ENCODE measurements at regions not wholly inside any gene's neighbourhood (a gene's known extent, or its start where the extent isn't known, plus 50 kb on each side); places are given as distances from the start of the nearest gene placed in this dataset.

GRCh38 chr1:199684686-199685273, 342.7 kb upstream of the NR5A2 start:
- DNase-seq (no peak), ATAC-seq (peak in 1 of 2 donors; percentile 50)
- H3K4me1 ChIP-seq = no peaks in the 10 kb centered on the region
- H3K36me3 ChIP-seq = no peaks in the 10 kb centered on the region
- in situ Hi-C loops (cut with MboI; ENCODE audit: low sequenced_read_pairs in 4 of 4) (loop anchor here (10.0 to 25.0 kb wide), 4 partner anchors 603 to 830 kb away; no protein-coding TSS in a partner anchor), intact Hi-C loops (cut with DNase I; ENCODE audit: low total_unique reads) (loop anchor here (2.0 to 10.0 kb wide), 4 partner anchors 622 to 1118 kb away; no protein-coding TSS in a partner anchor)
- no peaks in the 10 kb centered on the region for H3K27me3 ChIP-seq
- TF ChIP-seq CTCF (IDR thresholded peaks at IDR 0.05 in 4 of 5, conservative IDR thresholded peaks at IDR 0.05 in 1 of 5) = peak; percentile 27 to 67 (median 59)
- no peak for TF ChIP-seq POLR2A (IDR thresholded peaks at IDR 0.05)
- no peak overlapping the region for H3K4me3 ChIP-seq
- H3K27ac ChIP-seq = no peak overlapping the region
- H3K9me3 ChIP-seq = no peaks in the 10 kb centered on the region

GRCh38 chr1:199685369-199685768, 342.1 kb upstream of the NR5A2 start:
- ATAC-seq (no peak), DNase-seq (no peak)
- Histone ChIP-seq H3K4me1 (no peaks in the 10 kb centered on the region), H3K27ac (no peak overlapping the region), H3K9me3 (no peaks in the 10 kb centered on the region), H3K36me3 (no peaks in the 10 kb centered on the region), H3K27me3 (no peaks in the 10 kb centered on the region), H3K4me3 (no peak overlapping the region)
- intact Hi-C loops (cut with DNase I; ENCODE audit: low total_unique reads) (loop anchor here (2.0 to 10.0 kb wide), 3 partner anchors 621 to 1117 kb away; no protein-coding TSS in a partner anchor), in situ Hi-C loops (cut with MboI; ENCODE audit: low sequenced_read_pairs in 4 of 4) (loop anchor here (10.0 to 25.0 kb wide), 4 partner anchors 602 to 829 kb away; no protein-coding TSS in a partner anchor)
- TF ChIP-seq CTCF (IDR thresholded peaks at IDR 0.05 in 4 of 5, conservative IDR thresholded peaks at IDR 0.05 in 1 of 5) = no peak
- no peak for TF ChIP-seq POLR2A (IDR thresholded peaks at IDR 0.05)

GRCh38 chr1:199687321-199687720, 340.2 kb upstream of the NR5A2 start:
- H3K27ac ChIP-seq = no peak overlapping the region
- H3K4me3 ChIP-seq = no peak overlapping the region
- no peaks in the 10 kb centered on the region for H3K9me3 ChIP-seq
- H3K4me1 ChIP-seq = no peaks in the 10 kb centered on the region
- intact Hi-C loops (cut with DNase I; ENCODE audit: low total_unique reads) = loop anchor here (5.0 to 10.0 kb wide), 2 partner anchors 827 to 1115 kb away; no protein-coding TSS in a partner anchor
- no peak for TF ChIP-seq CTCF (IDR thresholded peaks at IDR 0.05 in 4 of 5, conservative IDR thresholded peaks at IDR 0.05 in 1 of 5)
- TF ChIP-seq POLR2A (IDR thresholded peaks at IDR 0.05) = no peak
- DNase-seq (no peak), ATAC-seq (no peak)
- H3K36me3 ChIP-seq = no peaks in the 10 kb centered on the region
- in situ Hi-C loops (cut with MboI; ENCODE audit: low sequenced_read_pairs in 4 of 4) = loop anchor here (10.0 to 25.0 kb wide), 4 partner anchors 600 to 827 kb away; no protein-coding TSS in a partner anchor
- no peaks in the 10 kb centered on the region for H3K27me3 ChIP-seq

GRCh38 chr1:199688133-199688676, 339.3 kb upstream of the NR5A2 start:
- H3K27me3 ChIP-seq = no peaks in the 10 kb centered on the region
- ATAC-seq (no peak), DNase-seq (no peak)
- in situ Hi-C loops (cut with MboI; ENCODE audit: low sequenced_read_pairs in 4 of 4) = loop anchor here (10.0 to 25.0 kb wide), 4 partner anchors 599 to 827 kb away; no protein-coding TSS in a partner anchor
- H3K9me3 ChIP-seq = no peaks in the 10 kb centered on the region
- no peak overlapping the region for H3K4me3 ChIP-seq
- intact Hi-C loops (cut with DNase I; ENCODE audit: low total_unique reads) = loop anchor here (5.0 to 10.0 kb wide), 2 partner anchors 827 to 1114 kb away; no protein-coding TSS in a partner anchor
- H3K4me1 ChIP-seq = no peaks in the 10 kb centered on the region
- no peaks in the 10 kb centered on the region for H3K36me3 ChIP-seq
- H3K27ac ChIP-seq = no peak overlapping the region
- TF ChIP-seq POLR2A (IDR thresholded peaks at IDR 0.05) (no peak), CTCF (IDR thresholded peaks at IDR 0.05 in 4 of 5, conservative IDR thresholded peaks at IDR 0.05 in 1 of 5) (no peak)

Measured in gastrocnemius medialis (tissue), 4 donors.